ENCODE measurements at regions not wholly inside any gene's neighbourhood (a gene's known extent, or its start where the extent isn't known, plus 50 kb on each side); places are given as distances from the start of the nearest gene placed in this dataset.
A peak's percentile ranks its signal among the peaks of the same experiment; 100 is the strongest.
"Not testable (repeated sequence)": the region's sequence is repeated elsewhere in the genome, so short reads cannot be mapped to it uniquely, and the experiment has no call there.

DNA sequence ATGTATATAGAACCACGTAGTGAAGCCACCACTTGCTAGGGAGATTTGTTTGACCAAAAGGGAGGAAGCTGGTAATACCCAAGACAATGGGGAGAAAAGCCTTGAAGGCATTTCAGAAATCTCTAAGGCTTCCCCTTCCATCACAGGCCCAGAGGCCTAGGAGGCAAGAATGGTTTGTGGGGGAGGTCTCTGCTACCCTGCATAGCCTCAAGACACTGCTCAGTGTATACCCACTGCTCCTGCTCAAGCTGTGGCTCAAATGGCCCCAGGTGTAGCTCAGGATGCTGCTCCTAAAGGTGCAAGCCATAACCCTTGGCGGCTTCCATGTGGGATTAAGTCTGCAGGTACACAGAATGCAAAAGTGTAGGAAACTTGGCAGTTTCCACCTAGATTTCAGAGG lies 1105.8 kb downstream of the GATA3 start:
- H3K36me3 ChIP-seq (ENCODE audit: insufficient read depth, low read length) = no peaks in the 10 kb centered on the region
- H2AFZ ChIP-seq (ENCODE audit: low read length, unreplicated experiment) = no peak overlapping the region
- no peaks in the 10 kb centered on the region for H3K79me2 ChIP-seq (ENCODE audit: control insufficient read depth, insufficient read depth, low read length, unreplicated experiment)
- H3K4me1 ChIP-seq (ENCODE audit: control insufficient read depth, insufficient read depth, low read length, unreplicated experiment) = no peaks in the 10 kb centered on the region
- no peak overlapping the region for H3K4me3 ChIP-seq (ENCODE audit: low read depth, low read length)
- no peak overlapping the region for H3K27ac ChIP-seq (ENCODE audit: low read depth, low read length)
- H3K27me3 ChIP-seq (ENCODE audit: insufficient read depth, low read length) = no peaks in the 10 kb centered on the region

DNA sequence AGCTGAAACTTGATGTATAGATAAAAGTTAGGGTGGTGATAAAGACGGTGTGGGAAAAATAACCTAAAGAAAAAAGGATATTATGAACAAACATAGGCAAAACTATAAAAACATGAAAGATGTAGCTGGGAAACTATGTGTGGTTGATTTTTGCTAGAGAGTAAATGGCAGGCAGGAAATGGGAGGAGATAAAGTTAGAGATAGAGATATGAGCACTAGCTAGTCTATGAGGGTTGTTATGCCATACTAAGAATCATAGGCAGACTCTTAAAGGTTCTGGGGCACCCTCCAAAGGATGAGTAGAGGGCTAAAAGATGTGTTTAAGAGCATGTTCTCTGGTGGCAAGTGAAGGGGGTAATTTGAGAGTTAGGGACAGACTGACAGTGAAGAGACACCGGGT lies 1109.2 kb downstream of the GATA3 start:
- H3K36me3 ChIP-seq (ENCODE audit: insufficient read depth, low read length) = no peaks in the 10 kb centered on the region
- H3K4me3 ChIP-seq (ENCODE audit: low read depth, low read length) = no peak overlapping the region
- no peaks in the 10 kb centered on the region for H3K79me2 ChIP-seq (ENCODE audit: control insufficient read depth, insufficient read depth, low read length, unreplicated experiment)
- no peaks in the 10 kb centered on the region for H3K4me1 ChIP-seq (ENCODE audit: control insufficient read depth, insufficient read depth, low read length, unreplicated experiment)
- peaks cover 4% of the 10 kb centered on the region; the same call in 1 of the 2 replicates for H3K27me3 ChIP-seq (ENCODE audit: insufficient read depth, low read length)
- no peak overlapping the region for H2AFZ ChIP-seq (ENCODE audit: low read length, unreplicated experiment)
- H3K27ac ChIP-seq (ENCODE audit: low read depth, low read length) = no peak overlapping the region

DNA sequence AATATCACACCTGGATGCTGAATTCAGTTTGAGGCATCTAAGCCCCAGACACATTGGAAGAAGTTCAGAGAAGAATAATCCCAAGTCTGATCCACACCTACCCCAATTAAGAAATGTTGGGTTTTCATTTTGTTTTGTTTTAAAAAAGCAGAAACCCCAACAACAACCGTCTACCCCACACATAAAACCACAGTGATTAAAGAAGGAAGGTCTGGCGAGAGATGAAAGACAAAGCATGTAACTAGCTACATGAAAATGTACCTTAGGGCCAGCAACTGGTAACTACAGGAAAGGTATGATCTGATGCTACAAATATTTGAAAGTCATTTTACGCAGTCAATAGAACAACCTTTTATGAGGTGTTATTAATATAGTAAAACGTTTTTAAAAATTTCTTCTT lies 1112.3 kb downstream of the GATA3 start:
- H3K79me2 ChIP-seq (ENCODE audit: control insufficient read depth, insufficient read depth, low read length, unreplicated experiment) = no peaks in the 10 kb centered on the region
- H3K27ac ChIP-seq (ENCODE audit: low read depth, low read length) = no peak overlapping the region
- H3K27me3 ChIP-seq (ENCODE audit: insufficient read depth, low read length) = peaks cover 4% of the 10 kb centered on the region; the same call in 1 of the 2 replicates
- no peak overlapping the region for H2AFZ ChIP-seq (ENCODE audit: low read length, unreplicated experiment)
- H3K36me3 ChIP-seq (ENCODE audit: insufficient read depth, low read length) = no peaks in the 10 kb centered on the region
- H3K4me3 ChIP-seq (ENCODE audit: low read depth, low read length) = no peak overlapping the region
- no peaks in the 10 kb centered on the region for H3K4me1 ChIP-seq (ENCODE audit: control insufficient read depth, insufficient read depth, low read length, unreplicated experiment)

DNA sequence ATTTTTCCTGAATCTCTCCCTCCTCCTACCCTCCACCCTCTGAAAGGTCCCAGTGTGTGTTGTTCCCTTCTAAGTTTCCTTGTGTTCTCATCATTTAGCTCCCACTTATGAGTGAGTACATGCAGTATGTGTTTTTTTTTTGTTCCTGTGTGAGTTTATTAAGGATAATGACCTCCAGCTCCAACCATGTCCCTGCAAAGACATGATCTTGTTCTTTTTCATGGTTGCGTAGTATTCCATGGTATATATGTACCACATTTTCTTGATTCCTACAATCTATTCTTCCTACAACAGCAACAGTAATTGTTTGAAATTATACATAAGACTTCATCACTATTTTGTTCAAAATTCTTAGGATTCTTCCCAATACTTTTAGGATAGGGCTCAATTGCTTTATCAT lies 1117.8 kb downstream of the GATA3 start:
- Histone ChIP-seq H2AFZ (ENCODE audit: low read length, unreplicated experiment) (no peak overlapping the region), H3K27me3 (ENCODE audit: insufficient read depth, low read length) (no peaks in the 10 kb centered on the region), H3K79me2 (ENCODE audit: control insufficient read depth, insufficient read depth, low read length, unreplicated experiment) (no peaks in the 10 kb centered on the region)

GRCh38 chr10:9175200-9175599 lies 1120.7 kb downstream of the GATA3 start:
- H3K27ac ChIP-seq (ENCODE audit: low read depth, low read length) = no peak overlapping the region
- no peaks in the 10 kb centered on the region for H3K36me3 ChIP-seq (ENCODE audit: insufficient read depth, low read length)
- peaks cover 5% of the 10 kb centered on the region; the same call in 1 of the 2 replicates for H3K27me3 ChIP-seq (ENCODE audit: insufficient read depth, low read length)
- no peaks in the 10 kb centered on the region for H3K4me1 ChIP-seq (ENCODE audit: control insufficient read depth, insufficient read depth, low read length, unreplicated experiment)
- H3K4me3 ChIP-seq (ENCODE audit: low read depth, low read length) = peak overlapping the region; percentile 12; the same call in 1 of the 2 replicates
- no peaks in the 10 kb centered on the region for H3K79me2 ChIP-seq (ENCODE audit: control insufficient read depth, insufficient read depth, low read length, unreplicated experiment)
- peak overlapping the region; percentile 51 for H2AFZ ChIP-seq (ENCODE audit: low read length, unreplicated experiment)

More for the DNA sequence above, 1117.8 kb downstream of the GATA3 start:
- Histone ChIP-seq H3K36me3 (ENCODE audit: insufficient read depth, low read length) (no peaks in the 10 kb centered on the region), H3K27ac (ENCODE audit: low read depth, low read length) (no peak overlapping the region), H3K4me3 (ENCODE audit: low read depth, low read length) (no peak overlapping the region), H3K4me1 (ENCODE audit: control insufficient read depth, insufficient read depth, low read length, unreplicated experiment) (no peaks in the 10 kb centered on the region)

DNA sequence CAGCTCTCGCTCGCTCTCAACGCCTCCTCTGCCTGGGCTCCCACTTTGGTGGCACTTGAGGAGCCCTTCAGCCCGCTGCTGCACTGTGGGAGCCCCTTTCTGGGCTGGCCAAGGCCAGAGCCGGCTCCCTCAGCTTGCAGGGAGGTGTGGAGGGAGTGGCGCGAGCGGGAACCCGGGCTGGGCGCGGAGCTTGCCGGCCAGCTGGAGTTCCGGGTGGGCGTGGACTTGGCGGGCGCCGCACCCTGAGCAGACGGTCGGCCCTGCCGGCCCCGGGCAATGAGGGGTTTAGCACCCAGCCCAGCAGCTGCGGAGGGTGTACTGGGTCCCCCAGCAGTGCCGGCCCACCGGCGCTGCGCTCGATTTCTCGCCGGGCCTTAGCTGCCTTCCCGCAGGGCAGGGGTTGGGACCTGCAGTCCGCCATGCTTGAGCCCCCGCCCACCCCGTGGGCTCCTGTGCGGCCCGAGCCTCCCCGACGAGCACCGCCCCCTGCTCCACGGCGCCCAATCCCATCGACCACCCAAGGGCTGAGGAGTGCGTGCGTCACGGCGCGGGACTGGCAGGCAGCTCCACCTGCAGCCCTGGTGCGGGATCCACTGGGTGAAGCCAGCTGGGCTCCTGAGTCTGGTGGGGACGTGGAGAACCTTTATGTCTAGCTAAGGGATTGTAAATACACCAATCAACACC lies 1128.9 kb downstream of the GATA3 start:
- not testable (repeated sequence) for H2AFZ ChIP-seq (ENCODE audit: low read length, unreplicated experiment); H3K36me3 ChIP-seq (ENCODE audit: insufficient read depth, low read length); H3K4me3 ChIP-seq (ENCODE audit: low read depth, low read length); H3K79me2 ChIP-seq (ENCODE audit: control insufficient read depth, insufficient read depth, low read length, unreplicated experiment); H3K27ac ChIP-seq (ENCODE audit: low read depth, low read length); H3K27me3 ChIP-seq (ENCODE audit: insufficient read depth, low read length); H3K4me1 ChIP-seq (ENCODE audit: control insufficient read depth, insufficient read depth, low read length, unreplicated experiment)

DNA sequence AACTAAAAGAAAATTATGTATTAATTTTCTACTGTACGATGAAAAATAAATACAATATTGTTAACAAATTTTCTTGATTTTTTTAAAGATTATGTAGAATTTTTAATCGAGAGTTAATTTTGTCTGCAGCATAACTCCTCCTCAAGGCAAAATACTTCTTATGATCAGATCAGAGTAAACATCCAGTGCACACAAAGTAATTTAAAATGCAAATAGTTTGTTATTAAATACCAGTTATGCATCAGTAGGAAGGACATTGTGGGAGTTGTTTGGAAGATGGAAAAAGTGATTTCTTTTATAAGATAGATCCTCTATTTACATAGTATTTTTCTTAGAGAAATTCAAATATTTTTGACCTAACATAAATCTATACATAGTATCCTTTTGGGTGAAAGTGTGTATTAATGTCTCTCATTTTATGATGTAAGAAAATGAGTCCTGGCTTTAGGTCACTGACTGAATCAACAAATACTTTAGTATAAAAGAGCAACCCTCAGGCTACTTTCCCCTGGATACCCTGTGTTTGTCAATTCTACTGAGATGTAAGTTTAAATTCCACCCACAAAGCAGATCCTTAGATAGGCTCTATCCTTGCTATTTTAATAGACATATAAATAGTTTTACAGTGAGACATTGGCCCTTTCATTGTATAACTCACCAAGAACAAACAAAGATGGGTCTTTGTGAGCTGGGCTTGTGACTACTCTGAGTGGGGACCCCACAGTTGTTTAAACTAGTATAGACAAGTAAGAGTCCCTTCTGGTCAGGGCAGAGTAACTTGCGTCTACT lies 1133.7 kb downstream of the GATA3 start:
- H3K27ac ChIP-seq (ENCODE audit: low read depth, low read length) = no peak overlapping the region
- H3K36me3 ChIP-seq (ENCODE audit: insufficient read depth, low read length) = no peaks in the 10 kb centered on the region
- no peak overlapping the region for H2AFZ ChIP-seq (ENCODE audit: low read length, unreplicated experiment)
- H3K4me3 ChIP-seq (ENCODE audit: low read depth, low read length) = no peak overlapping the region
- H3K79me2 ChIP-seq (ENCODE audit: control insufficient read depth, insufficient read depth, low read length, unreplicated experiment) = no peaks in the 10 kb centered on the region
- no peaks in the 10 kb centered on the region for H3K4me1 ChIP-seq (ENCODE audit: control insufficient read depth, insufficient read depth, low read length, unreplicated experiment)
- H3K27me3 ChIP-seq (ENCODE audit: insufficient read depth, low read length) = no peaks in the 10 kb centered on the region

GRCh38 chr10:9189448-9189847 lies 1135.0 kb downstream of the GATA3 start:
- H3K27me3 ChIP-seq (ENCODE audit: insufficient read depth, low read length) = no peaks in the 10 kb centered on the region
- H3K27ac ChIP-seq (ENCODE audit: low read depth, low read length) = no peak overlapping the region
- H3K79me2 ChIP-seq (ENCODE audit: control insufficient read depth, insufficient read depth, low read length, unreplicated experiment) = no peaks in the 10 kb centered on the region
- no peaks in the 10 kb centered on the region for H3K36me3 ChIP-seq (ENCODE audit: insufficient read depth, low read length)
- H2AFZ ChIP-seq (ENCODE audit: low read length, unreplicated experiment) = no peak overlapping the region
- H3K4me1 ChIP-seq (ENCODE audit: control insufficient read depth, insufficient read depth, low read length, unreplicated experiment) = no peaks in the 10 kb centered on the region
- no peak overlapping the region for H3K4me3 ChIP-seq (ENCODE audit: low read depth, low read length)

GRCh38 chr10:9193120-9193519 lies 1138.6 kb downstream of the GATA3 start:
- H2AFZ ChIP-seq (ENCODE audit: low read length, unreplicated experiment) = no peak overlapping the region
- H3K4me1 ChIP-seq (ENCODE audit: control insufficient read depth, insufficient read depth, low read length, unreplicated experiment) = no peaks in the 10 kb centered on the region
- no peaks in the 10 kb centered on the region for H3K36me3 ChIP-seq (ENCODE audit: insufficient read depth, low read length)
- H3K79me2 ChIP-seq (ENCODE audit: control insufficient read depth, insufficient read depth, low read length, unreplicated experiment) = no peaks in the 10 kb centered on the region
- peaks cover 10% of the 10 kb centered on the region for H3K27me3 ChIP-seq (ENCODE audit: insufficient read depth, low read length)
- no peak overlapping the region for H3K4me3 ChIP-seq (ENCODE audit: low read depth, low read length)
- H3K27ac ChIP-seq (ENCODE audit: low read depth, low read length) = no peak overlapping the region

DNA sequence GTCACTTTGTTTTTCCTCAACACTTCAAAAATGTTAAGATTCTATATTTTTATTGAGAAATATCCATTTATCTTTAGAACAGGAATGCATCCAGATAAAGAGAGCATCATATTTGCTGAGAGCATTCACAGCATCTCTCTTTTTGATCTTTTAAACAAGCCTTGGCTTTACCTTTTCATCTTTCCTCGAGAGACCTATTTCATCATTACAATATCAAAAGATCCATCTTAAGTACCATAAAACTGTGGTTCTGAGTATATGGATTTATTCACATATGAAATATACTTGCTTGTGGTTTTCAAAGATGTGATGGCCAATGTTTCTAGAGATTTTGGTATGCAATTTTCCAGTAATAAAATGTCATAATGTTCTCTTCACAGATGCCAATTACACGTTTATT lies 1140.9 kb downstream of the GATA3 start:
- no peak overlapping the region for H3K27ac ChIP-seq (ENCODE audit: low read depth, low read length)
- no peak overlapping the region for H2AFZ ChIP-seq (ENCODE audit: low read length, unreplicated experiment)
- no peak overlapping the region for H3K4me3 ChIP-seq (ENCODE audit: low read depth, low read length)
- peaks cover 5% of the 10 kb centered on the region for H3K4me1 ChIP-seq (ENCODE audit: control insufficient read depth, insufficient read depth, low read length, unreplicated experiment)
- H3K36me3 ChIP-seq (ENCODE audit: insufficient read depth, low read length) = no peaks in the 10 kb centered on the region
- peaks cover 10% of the 10 kb centered on the region for H3K27me3 ChIP-seq (ENCODE audit: insufficient read depth, low read length)
- H3K79me2 ChIP-seq (ENCODE audit: control insufficient read depth, insufficient read depth, low read length, unreplicated experiment) = no peaks in the 10 kb centered on the region

DNA sequence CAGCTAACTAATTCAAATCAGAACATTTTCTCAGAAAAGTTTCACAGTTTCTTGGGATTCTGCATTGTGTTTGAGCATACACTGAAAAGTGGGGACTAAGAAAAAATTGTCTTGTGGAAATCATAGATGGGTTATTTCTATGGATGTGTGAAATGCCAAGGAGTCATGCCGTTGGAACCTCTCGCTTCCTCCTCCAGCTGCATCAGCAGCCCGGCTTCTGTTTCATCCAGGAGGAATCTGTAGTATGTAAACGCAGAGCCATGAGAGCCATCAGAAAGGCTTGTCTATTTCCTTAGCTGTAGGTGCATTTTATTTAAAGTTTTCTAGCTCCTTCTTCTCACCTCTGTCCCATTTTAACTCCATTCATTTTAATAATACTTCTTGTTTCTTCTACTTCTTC lies 1144.1 kb downstream of the GATA3 start:
- peaks cover 10% of the 10 kb centered on the region for H3K27me3 ChIP-seq (ENCODE audit: insufficient read depth, low read length)
- peaks cover 5% of the 10 kb centered on the region for H3K4me1 ChIP-seq (ENCODE audit: control insufficient read depth, insufficient read depth, low read length, unreplicated experiment)
- no peak overlapping the region for H3K27ac ChIP-seq (ENCODE audit: low read depth, low read length)
- no peaks in the 10 kb centered on the region for H3K36me3 ChIP-seq (ENCODE audit: insufficient read depth, low read length)
- H3K4me3 ChIP-seq (ENCODE audit: low read depth, low read length) = no peak overlapping the region
- H2AFZ ChIP-seq (ENCODE audit: low read length, unreplicated experiment) = no peak overlapping the region
- no peaks in the 10 kb centered on the region for H3K79me2 ChIP-seq (ENCODE audit: control insufficient read depth, insufficient read depth, low read length, unreplicated experiment)
